ENCODE measurements at regions not wholly inside any gene's neighbourhood (a gene's known extent, or its start where the extent isn't known, plus 50 kb on each side); places are given as distances from the start of the nearest gene placed in this dataset.
"Not testable (repeated sequence)": the region's sequence is repeated elsewhere in the genome, so short reads cannot be mapped to it uniquely, and the experiment has no call there.

DNA sequence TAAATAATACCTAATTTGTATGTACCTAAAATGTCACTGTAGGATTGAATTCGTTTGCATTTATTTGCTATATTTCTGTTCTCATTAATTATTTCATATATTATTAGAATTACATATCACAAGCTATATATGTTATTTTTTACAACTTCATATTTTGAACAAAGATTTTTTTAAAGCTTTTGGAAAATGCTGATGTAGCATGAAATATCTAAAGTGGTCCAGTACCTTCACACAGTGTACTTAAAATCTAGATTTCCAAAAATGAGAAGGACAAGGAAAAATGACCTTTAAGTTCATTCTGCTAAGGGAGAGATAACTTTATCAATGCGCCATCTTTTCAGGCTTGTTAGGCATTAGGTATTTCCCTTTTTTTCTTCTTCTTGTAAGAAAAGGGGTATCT is 71.8 kb downstream of the LARP7 start:
- DNase-seq (ENCODE audit: low read depth in 1 of 2, low spot score in 1 of 2), result no peak

DNA sequence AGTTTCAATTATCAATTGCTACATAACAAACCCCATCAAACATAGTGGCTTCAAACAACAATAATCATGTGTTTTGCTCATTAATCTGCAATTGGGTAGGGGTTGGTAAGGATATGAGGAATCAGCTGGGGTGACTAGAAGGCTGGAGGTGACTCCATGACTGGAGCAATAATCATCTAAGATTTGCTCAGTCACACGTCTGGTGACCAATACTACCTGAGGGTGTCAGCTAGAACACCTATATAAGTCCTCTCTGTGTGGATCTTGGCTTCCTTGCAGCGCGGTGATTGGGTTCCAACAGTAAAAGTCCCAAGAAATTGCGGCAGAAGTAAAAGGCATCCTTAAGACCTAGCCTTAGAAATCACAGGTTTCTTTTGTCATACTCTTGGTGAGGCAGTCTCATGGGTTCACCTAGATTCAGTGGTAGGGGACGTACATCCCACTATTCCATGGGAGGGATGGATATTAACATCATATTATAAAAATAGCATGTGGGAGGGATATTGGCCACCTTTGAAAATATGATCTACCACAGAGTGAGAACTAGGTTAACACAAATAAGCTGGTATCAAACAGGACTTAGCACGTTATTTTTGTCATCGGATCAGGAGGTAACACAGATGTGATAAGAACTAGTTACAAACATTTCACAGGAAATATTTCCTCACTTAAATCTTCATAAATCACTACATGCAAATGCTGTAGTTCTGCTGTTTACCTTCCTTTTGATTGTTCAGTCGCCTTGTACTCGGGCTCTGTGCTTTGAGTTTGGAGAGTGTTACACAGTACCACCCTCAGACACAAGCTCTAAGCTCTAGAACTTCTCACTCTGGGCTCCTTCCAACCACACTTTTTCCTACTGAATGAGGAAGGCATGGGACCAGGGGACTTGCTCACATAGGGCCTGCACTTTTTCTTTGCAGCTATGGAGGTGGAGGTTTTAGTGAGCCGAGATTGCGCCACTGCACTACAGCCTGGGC is 78.3 kb downstream of the LARP7 start:
- no peak for DNase-seq (ENCODE audit: low read depth in 1 of 2, low spot score in 1 of 2)

DNA sequence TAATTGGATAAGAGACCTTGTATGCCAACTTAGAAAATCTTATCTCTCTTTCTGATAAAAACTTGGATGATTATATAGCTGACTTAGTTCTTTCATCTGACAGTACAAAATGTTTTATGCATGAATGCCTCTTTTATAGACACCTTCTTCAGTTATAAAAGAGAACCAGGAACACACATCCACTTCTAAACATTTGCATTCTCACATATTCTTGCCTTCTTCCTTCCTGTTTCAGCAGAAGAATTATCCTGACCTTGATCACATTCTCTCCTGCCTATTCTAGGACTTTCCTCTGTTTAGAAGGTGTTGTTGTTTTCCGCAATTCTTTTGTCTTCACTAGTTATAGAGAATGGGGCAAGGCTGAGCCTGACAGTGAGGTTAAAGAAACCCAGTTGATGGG is 80.9 kb downstream of the LARP7 start:
- DNase-seq (ENCODE audit: low read depth in 1 of 2, low spot score in 1 of 2), result no peak

DNA sequence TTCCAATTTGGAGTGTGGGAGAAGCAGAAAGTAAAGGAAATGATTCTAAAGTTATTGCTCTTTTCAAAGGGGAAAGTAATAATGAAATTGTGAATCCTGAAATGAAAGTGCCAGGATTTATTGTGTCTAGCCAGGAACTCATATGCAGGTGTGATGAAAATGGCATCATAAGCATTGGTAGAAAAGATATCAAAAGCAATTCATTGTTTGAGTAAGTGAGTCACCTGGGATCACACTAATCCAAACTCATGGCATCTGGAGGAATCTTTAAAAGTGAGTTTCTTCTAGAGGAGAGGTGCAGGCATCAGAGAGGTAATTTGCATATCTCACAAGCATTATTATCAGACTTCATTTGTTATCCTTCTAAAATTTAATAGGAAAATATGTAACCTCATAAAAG is 84.7 kb downstream of the LARP7 start:
- DNase-seq (ENCODE audit: low read depth in 1 of 2, low spot score in 1 of 2), result no peak

DNA sequence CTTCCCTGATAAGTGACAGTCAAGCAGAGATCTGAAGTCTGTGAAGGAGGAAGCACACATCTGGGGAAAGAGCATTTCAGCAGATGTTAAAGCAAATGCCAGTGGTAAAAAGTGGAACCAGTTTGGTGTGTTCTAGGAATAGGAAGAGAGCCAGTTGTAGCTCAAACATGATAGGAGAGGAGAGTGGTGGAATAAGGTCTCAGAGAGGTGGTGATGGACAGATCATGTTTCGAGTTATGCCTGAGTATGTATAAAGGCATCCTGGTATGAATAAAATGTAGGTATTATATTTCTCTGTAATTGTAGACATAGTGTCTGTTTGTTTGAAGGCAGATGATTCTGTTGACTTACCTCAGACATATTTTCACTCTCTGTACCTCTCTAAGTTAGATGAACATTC is 89.1 kb downstream of the LARP7 start:
- no peak for DNase-seq (ENCODE audit: low read depth in 1 of 2, low spot score in 1 of 2)

DNA sequence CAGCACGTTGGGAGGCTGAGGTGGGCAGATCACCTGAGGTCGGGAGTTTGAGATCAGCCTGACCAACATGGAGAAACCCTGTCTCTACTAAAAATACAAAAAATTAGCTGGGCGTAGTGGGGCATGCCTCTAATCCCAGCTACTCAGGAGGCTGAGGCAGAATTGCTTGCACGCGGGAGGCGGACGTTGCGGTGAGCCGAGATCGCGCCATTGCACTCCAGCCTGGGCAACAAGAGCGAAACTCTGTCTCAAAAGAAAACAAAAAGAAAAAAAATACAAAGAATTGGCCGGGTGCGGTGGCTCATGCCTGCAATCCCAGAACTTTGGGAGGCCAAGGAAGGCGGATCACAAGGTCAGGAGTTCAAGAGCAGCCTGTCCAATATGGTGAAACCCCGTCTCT is 90.8 kb downstream of the LARP7 start:
- not testable (repeated sequence) for DNase-seq (ENCODE audit: low read depth in 1 of 2, low spot score in 1 of 2)

DNA sequence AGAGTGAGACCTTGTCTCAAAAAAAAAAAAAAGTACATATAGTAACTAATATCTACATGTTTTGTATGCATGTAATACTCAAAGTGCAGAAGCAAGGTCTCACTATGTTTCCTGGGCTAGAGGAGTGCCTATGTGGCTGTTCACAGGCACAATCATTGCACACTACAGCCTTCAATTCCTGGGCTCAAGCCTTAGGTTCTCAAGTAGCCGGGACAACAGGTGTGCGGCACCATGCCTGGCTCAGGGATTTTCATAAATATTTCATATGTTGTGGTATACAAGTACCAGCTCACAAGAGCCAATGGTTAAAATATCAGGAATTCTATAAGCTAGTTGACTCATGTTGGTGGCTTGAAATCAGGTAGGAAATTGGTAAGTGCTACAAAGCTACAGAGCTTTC is 94.8 kb downstream of the LARP7 start:
- DNase-seq (ENCODE audit: low read depth in 1 of 2, low spot score in 1 of 2), result no peak

DNA sequence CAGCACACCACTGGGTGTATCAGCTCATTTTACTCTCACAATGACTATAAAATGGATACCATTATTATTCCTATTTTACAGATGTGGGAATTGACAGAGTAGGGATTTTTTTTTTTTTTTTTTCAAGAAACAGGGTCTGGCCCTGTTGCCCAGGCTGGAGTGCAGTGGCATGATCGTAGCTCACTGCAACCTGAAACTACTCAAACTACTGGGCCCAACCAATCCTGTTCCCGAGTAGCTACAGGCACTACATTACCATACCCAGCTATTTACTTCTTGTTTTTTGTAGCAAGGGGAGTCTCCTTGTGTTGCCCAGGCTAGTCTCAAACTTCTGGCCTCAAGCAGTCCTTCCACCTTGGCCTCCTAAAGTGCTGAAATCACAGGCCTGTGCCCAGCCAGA is 95.2 kb downstream of the LARP7 start:
- DNase-seq (ENCODE audit: low read depth in 1 of 2, low spot score in 1 of 2), result no peak

DNA sequence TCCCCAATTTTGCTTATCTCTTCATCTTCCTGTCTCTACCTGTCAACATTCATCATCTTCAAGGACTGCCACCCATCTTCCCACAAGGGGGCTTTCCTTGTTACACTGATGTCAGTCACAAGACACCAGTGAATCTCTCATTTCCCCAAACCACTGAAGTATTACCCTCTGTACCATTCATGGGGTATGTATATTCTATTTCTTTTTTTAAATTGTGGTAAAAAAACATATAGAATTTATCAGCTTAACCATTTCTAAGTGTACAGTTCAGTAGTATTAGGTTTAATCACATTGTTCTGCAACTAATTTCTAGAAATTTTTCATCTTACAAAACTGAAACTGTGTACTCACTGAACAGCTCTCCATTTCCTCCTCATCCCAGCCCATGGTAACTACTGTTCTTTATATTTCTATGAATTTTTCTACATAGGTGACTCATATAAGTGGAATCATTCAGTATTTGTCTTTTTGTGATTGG is 98.6 kb downstream of the LARP7 start:
- no peak for DNase-seq (ENCODE audit: low read depth in 1 of 2, low spot score in 1 of 2)

DNA sequence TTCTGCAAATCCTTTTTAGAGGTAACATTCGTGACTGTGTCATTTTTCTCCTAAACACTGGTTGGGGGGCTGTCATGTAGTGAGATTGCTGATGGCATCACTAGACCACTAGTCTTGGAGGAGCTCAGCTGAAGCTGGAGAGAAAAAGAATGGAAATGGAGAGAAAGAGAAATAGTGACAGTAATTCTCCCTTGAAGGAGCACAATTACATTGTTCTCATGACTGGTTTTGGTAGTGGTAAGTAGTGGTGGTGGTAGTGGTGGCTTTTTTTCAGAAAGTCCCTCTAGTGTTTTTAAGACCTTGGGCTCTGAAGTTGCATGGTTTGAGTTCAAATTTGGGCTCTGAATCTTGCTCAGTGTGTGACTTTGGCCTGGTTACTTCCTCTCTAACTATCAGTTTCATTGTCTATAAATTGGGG is 99.8 kb downstream of the LARP7 start:
- DNase-seq (ENCODE audit: low read depth in 1 of 2, low spot score in 1 of 2), result no peak

DNA sequence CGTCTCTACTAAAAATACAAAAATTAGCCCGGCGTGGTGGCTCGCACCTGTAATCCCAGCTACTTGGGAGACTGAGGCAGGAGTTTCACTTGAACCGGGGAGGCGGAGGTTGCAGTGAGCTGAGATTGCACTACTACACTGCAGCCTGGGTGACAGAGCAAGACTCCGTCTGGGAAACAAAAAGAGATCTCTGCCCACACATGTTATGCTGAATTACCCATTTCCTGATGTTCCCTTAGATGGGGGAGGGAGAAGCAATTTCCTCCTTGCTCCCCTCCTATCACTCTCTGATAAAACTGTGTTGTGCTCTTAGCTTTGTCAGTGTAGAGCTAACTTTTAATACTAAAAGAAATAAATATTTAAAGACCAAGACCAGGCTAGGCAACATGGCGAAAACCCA is 102.5 kb downstream of the LARP7 start:
- no peak for DNase-seq (ENCODE audit: low read depth in 1 of 2, low spot score in 1 of 2)

DNA sequence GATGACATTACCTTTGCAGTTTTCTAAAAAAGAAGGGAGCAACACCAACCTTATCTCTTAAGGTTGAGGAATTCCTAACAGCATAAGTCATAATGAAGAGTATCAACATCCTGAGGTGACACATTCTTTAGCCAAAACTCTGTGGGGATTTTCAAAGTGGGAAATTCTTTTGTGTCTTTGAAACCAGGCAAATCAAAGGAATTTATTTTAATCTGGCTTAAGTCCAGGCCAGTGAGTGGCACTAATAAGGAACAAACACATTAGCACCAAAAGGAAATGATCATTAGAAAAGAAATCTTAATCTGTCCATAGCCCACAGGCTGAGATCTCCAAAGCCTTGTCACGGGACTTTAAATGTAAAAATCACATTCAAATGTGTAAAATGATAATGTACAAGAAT is 110.1 kb downstream of the LARP7 start:
- DNase-seq (ENCODE audit: low read depth in 1 of 2, low spot score in 1 of 2), result no peak

DNA sequence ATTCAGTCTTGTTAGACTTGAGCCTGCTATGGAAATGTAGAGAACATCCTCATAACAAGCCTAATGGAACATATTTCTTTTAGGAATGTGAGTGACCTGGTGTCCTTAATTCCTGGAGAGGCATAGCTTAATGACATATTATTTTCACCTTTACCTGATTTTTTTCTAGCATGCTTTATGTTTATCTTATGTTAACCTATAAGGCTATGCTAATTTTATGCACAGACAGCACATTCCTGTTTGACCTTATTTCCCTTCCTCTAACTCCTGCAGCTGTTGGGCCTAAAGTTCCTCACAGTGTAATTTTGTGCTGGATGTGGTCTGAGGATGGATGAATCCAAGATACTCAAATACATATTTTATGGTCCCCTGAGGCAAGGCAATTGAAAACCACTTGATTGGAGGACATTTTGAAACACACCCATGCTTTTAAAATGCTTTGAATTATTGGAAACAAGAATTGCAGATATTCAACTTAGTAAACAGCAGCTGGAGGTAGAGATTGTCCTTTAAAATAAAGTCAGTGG is 111.5 kb downstream of the LARP7 start:
- no peak for DNase-seq (ENCODE audit: low read depth in 1 of 2, low spot score in 1 of 2)

DNA sequence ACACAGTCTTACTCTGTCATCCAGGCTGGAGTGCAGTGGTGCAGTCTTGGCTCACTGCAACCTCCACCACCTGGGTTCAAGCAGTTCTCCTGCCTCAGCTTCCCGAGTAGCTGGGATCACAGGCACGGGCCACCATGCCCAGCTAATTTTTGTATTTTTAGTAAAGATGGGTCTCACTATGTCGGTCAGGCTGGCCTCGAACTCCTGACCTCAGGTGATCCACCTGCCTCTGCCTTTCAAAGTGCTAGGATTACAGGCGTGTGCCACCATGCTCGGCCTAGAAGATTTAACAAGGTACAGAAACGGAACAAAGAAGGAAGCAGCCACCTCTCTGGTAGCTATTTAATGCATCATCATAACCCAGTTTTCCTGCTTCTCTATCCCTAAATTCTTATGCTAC is 113.8 kb downstream of the LARP7 start:
- not testable (repeated sequence) for DNase-seq (ENCODE audit: low read depth in 1 of 2, low spot score in 1 of 2)

DNA sequence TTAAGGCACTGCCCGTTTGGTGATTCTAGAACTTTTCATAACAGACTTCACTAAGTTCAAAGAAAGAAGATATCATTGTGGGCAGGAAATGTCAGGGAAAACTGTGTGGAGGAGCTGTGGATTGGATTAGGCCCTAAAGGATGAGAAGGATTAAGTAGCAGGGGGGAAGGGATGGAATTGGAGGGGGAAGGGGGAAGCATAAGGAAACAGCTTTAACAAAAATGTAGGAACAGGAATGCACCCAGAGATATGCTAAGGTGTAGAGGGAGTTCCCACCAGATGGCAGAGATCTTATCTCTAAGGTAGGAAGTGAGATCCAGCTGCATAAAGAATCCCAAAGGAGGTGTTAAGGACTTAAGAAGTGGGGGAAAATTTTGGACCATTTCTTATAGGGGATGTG is 114.5 kb downstream of the LARP7 start:
- DNase-seq (ENCODE audit: low read depth in 1 of 2, low spot score in 1 of 2), result no peak

DNA sequence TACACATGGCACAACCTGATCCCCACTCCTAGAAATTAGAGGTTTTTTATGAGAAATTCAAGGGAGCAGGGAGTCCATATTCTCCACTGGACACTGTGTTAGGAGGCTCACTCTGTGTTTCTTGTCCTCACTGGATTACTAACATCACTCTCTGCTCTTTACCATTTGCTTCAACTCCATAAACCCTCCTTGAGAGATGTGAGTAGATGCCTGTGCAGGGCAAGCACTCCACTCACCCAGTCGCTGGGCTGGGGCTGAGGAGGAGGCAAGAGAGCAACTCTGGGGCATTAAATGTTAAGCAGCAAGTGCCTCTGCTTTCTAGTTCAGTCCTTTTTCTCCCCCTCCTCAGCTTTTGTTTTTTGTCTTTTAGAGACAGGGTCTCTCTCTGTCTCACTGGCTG is 115.1 kb downstream of the LARP7 start:
- no peak for DNase-seq (ENCODE audit: low read depth in 1 of 2, low spot score in 1 of 2)

DNA sequence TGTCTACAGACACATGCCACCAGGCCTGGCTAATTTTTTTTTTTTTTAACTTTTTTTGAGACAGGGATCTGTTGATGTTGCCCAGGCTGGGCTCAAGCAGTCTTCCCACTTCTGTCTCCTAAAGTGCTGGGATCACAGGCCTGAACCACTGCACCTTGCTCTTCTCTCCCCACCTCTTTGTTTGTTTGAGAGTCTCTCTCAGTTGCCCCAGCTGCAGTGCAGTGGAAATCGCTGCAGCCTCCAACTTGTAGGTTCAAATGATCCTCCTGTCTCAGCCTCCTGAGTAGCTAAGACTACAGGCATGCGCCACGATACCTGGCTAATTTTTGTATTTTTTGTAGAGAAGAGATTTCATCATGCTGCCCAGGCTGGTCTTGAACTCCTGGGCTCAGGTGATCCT is 115.6 kb downstream of the LARP7 start:
- DNase-seq (ENCODE audit: low read depth in 1 of 2, low spot score in 1 of 2), result no peak

DNA sequence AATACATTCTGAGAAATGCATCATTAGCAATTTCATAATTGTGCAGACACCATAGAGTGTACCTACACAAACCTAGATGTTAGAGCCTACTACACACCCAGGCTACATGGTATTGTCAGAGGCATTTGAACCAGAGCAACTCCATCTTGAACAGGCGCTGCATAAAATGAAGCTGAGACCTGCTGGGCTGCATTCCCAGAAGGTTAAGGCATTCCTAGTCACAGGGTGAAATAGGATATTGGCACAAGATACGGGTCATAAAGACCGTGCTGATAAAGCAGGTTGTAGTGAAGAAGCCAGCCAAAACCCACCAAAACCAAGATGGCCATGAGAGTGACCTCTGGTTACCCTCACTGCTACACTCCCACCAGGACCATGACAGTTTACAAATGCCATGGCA is 116.4 kb downstream of the LARP7 start:
- DNase-seq (ENCODE audit: low read depth in 1 of 2, low spot score in 1 of 2), result no peak

DNA sequence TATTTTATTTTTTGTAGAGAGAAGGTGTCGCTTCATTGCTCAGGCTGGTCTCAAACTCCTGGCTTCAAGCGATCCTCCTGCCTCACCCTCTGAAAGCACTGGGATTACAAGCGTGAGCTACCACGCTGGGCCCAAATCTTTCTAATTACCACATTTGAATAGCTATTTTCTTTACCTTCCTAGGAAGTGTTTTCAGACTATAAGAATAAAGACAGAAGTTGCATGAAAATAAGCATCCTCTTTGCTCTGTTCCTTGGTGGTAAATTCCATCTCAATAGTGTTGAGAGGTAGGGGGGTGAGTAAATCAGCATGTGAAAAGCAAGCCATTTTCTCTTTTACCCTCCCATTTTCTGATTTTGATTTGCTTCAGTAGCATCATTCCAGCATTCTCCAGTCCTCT is 122.4 kb downstream of the LARP7 start:
- DNase-seq (ENCODE audit: low read depth in 1 of 2, low spot score in 1 of 2), result no peak

DNA sequence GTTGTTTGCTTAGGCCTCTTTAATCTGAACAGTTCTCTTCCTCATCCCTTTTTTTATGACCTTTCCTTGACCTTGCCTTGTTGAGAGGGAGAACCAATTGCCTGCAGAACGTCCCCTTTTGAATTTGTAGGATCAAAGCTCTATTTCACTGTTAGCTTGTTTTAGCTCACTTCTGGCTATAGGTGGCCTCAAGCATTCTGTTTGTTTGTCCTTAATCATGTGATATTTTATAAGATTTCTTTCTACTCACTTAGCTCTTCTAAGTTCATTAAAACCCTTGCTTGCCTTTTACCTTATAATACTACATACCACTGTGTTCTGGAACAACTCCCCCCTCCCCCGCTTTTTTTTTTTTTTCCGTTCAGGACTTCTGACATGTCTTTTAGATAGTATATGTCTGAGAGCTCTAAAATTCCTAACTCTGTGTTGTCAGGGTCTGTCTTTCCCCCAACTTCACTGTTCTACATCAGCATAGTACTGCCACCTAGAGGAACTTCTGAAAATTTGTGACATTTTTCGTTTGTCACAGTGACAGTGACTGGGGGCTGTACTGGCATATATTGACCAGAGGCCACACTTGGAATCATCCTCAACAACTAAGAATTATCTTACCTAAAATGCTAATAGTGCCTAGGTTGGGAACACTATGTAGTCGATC is 128.5 kb downstream of the LARP7 start:
- DNase-seq (ENCODE audit: low read depth in 1 of 2, low spot score in 1 of 2), result no peak

DNA sequence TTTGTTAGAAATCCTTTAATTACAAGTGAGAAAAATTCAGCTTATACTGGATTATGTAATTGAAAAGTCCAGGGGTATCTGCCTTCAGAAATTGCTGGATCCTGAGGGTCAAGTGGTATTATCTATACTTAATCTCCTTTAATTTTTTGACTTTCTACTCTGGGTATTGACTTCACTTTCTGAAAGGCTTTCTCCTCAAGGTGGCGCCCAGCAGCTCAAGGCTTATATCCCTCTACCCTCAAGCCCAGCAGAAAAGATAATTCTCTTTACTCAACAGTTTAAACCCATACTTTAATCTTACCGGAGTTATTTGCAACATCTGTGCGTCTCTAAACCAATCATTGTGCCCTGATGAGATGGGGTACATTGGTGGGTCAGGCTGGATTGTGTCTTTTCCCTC is 129.5 kb downstream of the LARP7 start:
- no peak for DNase-seq (ENCODE audit: low read depth in 1 of 2, low spot score in 1 of 2)

DNA sequence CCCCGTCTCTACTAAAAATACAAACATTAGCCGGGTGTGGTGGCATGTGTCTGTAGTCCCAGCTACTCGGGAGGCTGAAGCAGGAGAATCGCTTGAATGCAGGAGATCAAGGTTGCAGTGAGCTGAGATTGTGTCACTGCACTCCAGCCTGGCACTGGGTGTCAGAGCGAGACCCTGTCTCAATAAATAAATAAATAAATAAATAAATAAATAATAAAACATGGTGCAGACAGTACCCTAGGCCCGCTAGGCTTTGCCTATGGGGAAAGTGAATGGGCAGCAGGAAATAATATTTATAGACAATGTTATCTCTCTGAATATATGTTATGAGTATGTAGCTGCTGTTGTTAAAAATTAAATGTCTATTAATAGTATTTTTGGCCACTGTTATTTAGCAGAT is 130.4 kb downstream of the LARP7 start:
- DNase-seq (ENCODE audit: low read depth in 1 of 2, low spot score in 1 of 2), result no peak
